Naive thymus-derived CD4-positive, alpha-beta T cell (primary cell): ENCODE measurements at regions not wholly inside any gene's neighbourhood (a gene's known extent, or its start where the extent isn't known, plus 50 kb on each side); places are given as distances from the start of the nearest gene placed in this dataset.

ENCODE experiments used
- ATAC-seq: fragments of 150-1000 bp; cut with Tn5 transposase; 2 replicates; pipeline ENCODE4 v1.10.0; 2021; ENCODE audit warnings: mild to moderate bottlenecking, moderate library complexity
- CTCF ChIA-PET: fragments of 350-600 bp; sonication (Branson Sonifier 250); formaldehyde crosslinking; loops from one replicate; lab custom pipeline; 2021; ENCODE audit warnings: antibody characterized with exemption; lab: Charles Lee
- POLR2A ChIA-PET: fragments of 350-600 bp; sonication (Branson Sonifier 250); formaldehyde crosslinking; loops from one replicate; lab custom pipeline; 2021; ENCODE audit warnings: antibody characterized with exemption, inconsistent platforms; lab: Charles Lee
- DNase-seq, 9 donors: peaks; one replicate each; pipeline versions ENCODE4 v3.0.0 to v3.0.0-alpha.2; 2020 to 2022; ENCODE audit warnings: mixed read lengths in 1 of 9
- H3K27ac ChIP-seq: one replicate; pipeline ENCODE4 v1.7.0; 2013; ENCODE audit warnings: mild to moderate bottlenecking, low read depth, low read length, moderate library complexity
- H3K27me3 ChIP-seq, 2 donors: one replicate each; pipeline ENCODE4 v1.7.0; 2013; ENCODE audit warnings: low read length in 2 of 2, mild to moderate bottlenecking in 2 of 2, moderate library complexity in 2 of 2; ENCODE audit not compliant: control insufficient read depth in 2 of 2, insufficient read depth in 2 of 2
- H3K36me3 ChIP-seq, 3 experiments: 1 replicate in 2 of 3; 2 replicates in 1 of 3; pipeline ENCODE4 v1.7.0; 2013; ENCODE audit warnings: low read length in 3 of 3, mild to moderate bottlenecking in 3 of 3, moderate library complexity in 1 of 3; ENCODE audit not compliant: insufficient read depth in 3 of 3, control insufficient read depth in 2 of 3
- H3K4me1 ChIP-seq, 2 donors: one replicate each; pipeline ENCODE4 v1.7.0; 2013; ENCODE audit warnings: low read length in 2 of 2, mild to moderate bottlenecking in 2 of 2, moderate library complexity in 1 of 2; ENCODE audit not compliant: control insufficient read depth in 2 of 2, insufficient read depth in 2 of 2
- H3K4me3 ChIP-seq: 2 replicates; pipeline ENCODE4 v1.7.0; 2013; ENCODE audit warnings: mild to moderate bottlenecking, low read length
- H3K9me3 ChIP-seq, 3 experiments: 1 replicate in 2 of 3; 2 replicates in 1 of 3; pipeline ENCODE4 v1.7.0; 2013; ENCODE audit warnings: low read length in 3 of 3; ENCODE audit not compliant: control insufficient read depth in 2 of 3
- H3K27ac Mint-ChIP-seq, 9 donors: one replicate each; pipeline ENCODE4 v1.8.0; 2020 to 2022; ENCODE audit warnings: mixed read lengths in 9 of 9, mild to moderate bottlenecking in 8 of 9, moderate library complexity in 5 of 9, inconsistent platforms in 2 of 9
- H3K27me3 Mint-ChIP-seq, 5 donors: one replicate each; pipeline ENCODE4 v1.8.0; 2021 to 2022; ENCODE audit warnings: mixed read lengths in 5 of 5, mild to moderate bottlenecking in 1 of 5
- H3K36me3 Mint-ChIP-seq, 5 donors: one replicate each; pipeline ENCODE4 v1.8.0; 2020 to 2022; ENCODE audit warnings: mixed read lengths in 5 of 5, mild to moderate bottlenecking in 3 of 5, inconsistent platforms in 1 of 5
- H3K4me1 Mint-ChIP-seq, 7 donors: one replicate each; pipeline ENCODE4 v1.8.0; 2020 to 2022; ENCODE audit warnings: mixed read lengths in 7 of 7, mild to moderate bottlenecking in 3 of 7, inconsistent platforms in 1 of 7
- H3K4me3 Mint-ChIP-seq, 10 donors: one replicate each; pipeline ENCODE4 v1.8.0; 2020 to 2022; ENCODE audit warnings: mild to moderate bottlenecking in 10 of 10, mixed read lengths in 10 of 10, moderate library complexity in 6 of 10, inconsistent platforms in 2 of 10
- H3K9me3 Mint-ChIP-seq, 11 donors: one replicate each; pipeline ENCODE4 v1.8.0; 2020 to 2022; ENCODE audit warnings: mixed read lengths in 11 of 11, mild to moderate bottlenecking in 4 of 11, inconsistent platforms in 1 of 11, moderate library complexity in 1 of 11
- intact Hi-C, 2 donors: fragments of 100-400 bp; cut with micrococcal nuclease; formaldehyde crosslinking; loops; one replicate each; pipeline ENCODE4 v1.15.1; 2023

DNA sequence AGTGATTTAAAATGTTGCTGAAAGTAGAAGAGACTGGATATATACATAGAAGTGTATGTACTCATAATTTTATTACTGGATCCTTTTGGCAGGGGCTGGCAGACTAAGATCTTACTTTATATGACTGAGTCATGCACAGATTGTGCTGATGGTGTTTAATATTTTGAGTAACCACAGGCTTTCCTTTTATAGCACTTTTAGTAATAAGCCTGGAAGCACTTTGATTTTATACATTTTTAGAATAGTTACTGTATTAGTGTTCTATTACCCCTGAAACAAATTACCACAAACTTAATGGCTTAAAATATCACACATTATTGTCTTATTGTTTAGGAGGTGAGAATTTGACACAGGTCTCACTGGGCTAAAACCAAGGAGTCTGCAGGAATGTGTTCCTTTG lies 113.4 kb upstream of the CDH8 start:
- ChIA-PET POLR2A (no interaction called here), CTCF (no interaction called here)
- Mint-ChIP-seq H3K27me3 (no peaks in the 10 kb centered on the region), H3K4me1 (no peaks in the 10 kb centered on the region), H3K36me3 (no peaks in the 10 kb centered on the region), H3K9me3 (peaks cover 3 to 28% (median 8%) of the 10 kb centered on the region in 11 donors), H3K27ac (no peak overlapping the region), H3K4me3 (no peak overlapping the region)
- Histone ChIP-seq H3K4me1 (no peaks in the 10 kb centered on the region), H3K36me3 (no peaks in the 10 kb centered on the region), H3K9me3 (peaks cover 0 to 6% (median 0%) of the 10 kb centered on the region in 3 experiments), H3K4me3 (no peak overlapping the region), H3K27me3 (no peaks in the 10 kb centered on the region), H3K27ac (no peak overlapping the region)
- intact Hi-C loops = no loop called here
- DNase-seq (no peak), ATAC-seq (no peak)

GRCh38 chr16:62137996-62138395 lies 101.8 kb upstream of the CDH8 start:
- Mint-ChIP-seq H3K9me3 (peaks cover 7 to 37% (median 15%) of the 10 kb centered on the region in 11 donors), H3K4me1 (no peaks in the 10 kb centered on the region), H3K4me3 (no peak overlapping the region), H3K27me3 (no peaks in the 10 kb centered on the region), H3K27ac (no peak overlapping the region), H3K36me3 (no peaks in the 10 kb centered on the region)
- no peak overlapping the region for H3K27ac ChIP-seq
- POLR2A ChIA-PET = no interaction called here
- H3K27me3 ChIP-seq = no peaks in the 10 kb centered on the region
- H3K9me3 ChIP-seq = peaks cover 0 to 10% (median 0%) of the 10 kb centered on the region in 3 experiments
- H3K4me1 ChIP-seq = no peaks in the 10 kb centered on the region
- H3K36me3 ChIP-seq = no peaks in the 10 kb centered on the region
- CTCF ChIA-PET = no interaction called here
- no peak overlapping the region for H3K4me3 ChIP-seq
- intact Hi-C loops = no loop called here
- ATAC-seq = no peak
- no peak for DNase-seq

DNA sequence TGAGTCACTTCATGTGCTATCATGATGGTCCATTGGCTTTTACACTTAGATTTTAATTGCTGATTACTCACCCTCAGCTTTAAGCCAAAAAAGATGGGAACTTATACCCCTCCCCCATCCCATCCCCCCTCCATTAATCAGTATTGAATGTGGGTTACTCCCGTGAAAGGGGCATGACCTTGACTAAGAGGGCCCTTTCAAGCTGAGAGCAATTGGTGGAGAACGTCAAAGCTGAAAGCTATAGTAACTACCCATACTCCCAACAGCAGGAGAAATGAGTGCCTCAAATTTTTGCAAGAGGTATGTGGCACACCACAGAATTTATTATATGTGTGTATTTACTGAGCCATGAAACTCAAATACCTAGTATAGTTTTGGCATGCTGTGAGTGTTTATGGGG lies 99.7 kb upstream of the CDH8 start:
- peaks cover 11 to 45% (median 19%) of the 10 kb centered on the region in 11 donors for H3K9me3 Mint-ChIP-seq
- H3K27ac Mint-ChIP-seq = no peak overlapping the region
- no peaks in the 10 kb centered on the region for H3K36me3 ChIP-seq
- ChIA-PET POLR2A (no interaction called here), CTCF (no interaction called here)
- ATAC-seq (no peak), DNase-seq (no peak)
- intact Hi-C loops = no loop called here
- no peak overlapping the region for H3K27ac ChIP-seq
- no peaks in the 10 kb centered on the region for H3K27me3 ChIP-seq
- H3K4me1 Mint-ChIP-seq = peaks cover 0 to 1% (median 0%) of the 10 kb centered on the region in 7 donors
- peaks cover 0 to 4% (median 0%) of the 10 kb centered on the region in 5 donors for H3K36me3 Mint-ChIP-seq
- H3K27me3 Mint-ChIP-seq = peaks cover 0 to 3% (median 0%) of the 10 kb centered on the region in 5 donors
- no peak overlapping the region for H3K4me3 ChIP-seq
- peaks cover 0 to 12% (median 0%) of the 10 kb centered on the region in 3 experiments for H3K9me3 ChIP-seq
- no peak overlapping the region for H3K4me3 Mint-ChIP-seq
- no peaks in the 10 kb centered on the region for H3K4me1 ChIP-seq

DNA sequence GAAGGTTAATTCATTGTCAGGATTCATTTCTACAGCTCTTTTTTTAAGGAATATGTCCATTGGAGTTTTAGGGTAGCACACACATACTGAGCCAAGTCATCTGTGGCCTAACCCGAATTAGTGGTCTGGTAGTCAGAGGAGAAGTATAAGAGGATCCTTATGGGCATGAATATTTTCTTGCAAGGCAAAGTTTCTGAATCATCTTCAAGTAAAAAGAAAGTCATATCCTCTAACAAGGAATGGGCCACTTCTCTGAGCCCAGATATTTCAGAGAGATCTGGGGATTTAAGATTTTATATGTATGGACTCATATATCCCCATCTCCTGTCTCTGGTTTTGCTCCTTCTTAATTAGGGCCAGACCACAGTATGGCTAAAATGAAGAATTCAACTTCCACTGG lies 99.2 kb upstream of the CDH8 start:
- no peaks in the 10 kb centered on the region for H3K36me3 ChIP-seq
- ChIA-PET POLR2A (no interaction called here), CTCF (no interaction called here)
- Mint-ChIP-seq H3K4me1 (peaks cover 0 to 1% (median 0%) of the 10 kb centered on the region in 7 donors), H3K36me3 (peaks cover 0 to 4% (median 0%) of the 10 kb centered on the region in 5 donors), H3K27ac (no peak overlapping the region), H3K9me3 (peaks cover 11 to 45% (median 18%) of the 10 kb centered on the region in 11 donors), H3K27me3 (peaks cover 0 to 3% (median 0%) of the 10 kb centered on the region in 5 donors), H3K4me3 (no peak overlapping the region)
- intact Hi-C loops = no loop called here
- DNase-seq (no peak), ATAC-seq (no peak)
- H3K9me3 ChIP-seq = peaks cover 0 to 12% (median 0%) of the 10 kb centered on the region in 3 experiments
- H3K4me1 ChIP-seq = no peaks in the 10 kb centered on the region
- H3K27me3 ChIP-seq = no peaks in the 10 kb centered on the region
- no peak overlapping the region for H3K27ac ChIP-seq
- no peak overlapping the region for H3K4me3 ChIP-seq

GRCh38 chr16:62130101-62130500 lies 93.9 kb upstream of the CDH8 start:
- Mint-ChIP-seq H3K27ac (no peak overlapping the region), H3K9me3 (peaks cover 6 to 35% (median 12%) of the 10 kb centered on the region in 11 donors), H3K4me1 (peaks cover 0 to 3% (median 0%) of the 10 kb centered on the region in 7 donors), H3K27me3 (peaks cover 0 to 3% (median 0%) of the 10 kb centered on the region in 5 donors), H3K36me3 (peaks cover 0 to 4% (median 0%) of the 10 kb centered on the region in 5 donors), H3K4me3 (no peak overlapping the region)
- Histone ChIP-seq H3K27me3 (no peaks in the 10 kb centered on the region), H3K9me3 (peaks cover 0 to 12% (median 0%) of the 10 kb centered on the region in 3 experiments), H3K36me3 (no peaks in the 10 kb centered on the region), H3K4me3 (no peak overlapping the region), H3K27ac (no peak overlapping the region), H3K4me1 (no peaks in the 10 kb centered on the region)
- POLR2A ChIA-PET = no interaction called here
- no peak for DNase-seq
- no peak for ATAC-seq
- CTCF ChIA-PET = no interaction called here
- intact Hi-C loops = no loop called here

GRCh38 chr16:62105244-62105643 lies 69.0 kb upstream of the CDH8 start:
- Mint-ChIP-seq H3K9me3 (peaks cover 0 to 34% (median 4%) of the 10 kb centered on the region in 11 donors), H3K4me1 (no peaks in the 10 kb centered on the region), H3K36me3 (peaks cover 0 to 4% (median 0%) of the 10 kb centered on the region in 5 donors), H3K27me3 (no peaks in the 10 kb centered on the region), H3K4me3 (no peak overlapping the region), H3K27ac (no peak overlapping the region)
- POLR2A ChIA-PET = no interaction called here
- no peaks in the 10 kb centered on the region for H3K9me3 ChIP-seq
- no peaks in the 10 kb centered on the region for H3K36me3 ChIP-seq
- no peak overlapping the region for H3K4me3 ChIP-seq
- no peak for DNase-seq
- no peak overlapping the region for H3K27ac ChIP-seq
- intact Hi-C loops = no loop called here
- ATAC-seq = no peak
- no peaks in the 10 kb centered on the region for H3K4me1 ChIP-seq
- CTCF ChIA-PET = no interaction called here
- H3K27me3 ChIP-seq = no peaks in the 10 kb centered on the region

GRCh38 chr16:62102588-62102987 lies 66.3 kb upstream of the CDH8 start:
- Mint-ChIP-seq H3K9me3 (peaks cover 0 to 33% (median 4%) of the 10 kb centered on the region in 11 donors), H3K36me3 (no peaks in the 10 kb centered on the region), H3K4me1 (no peaks in the 10 kb centered on the region), H3K27ac (no peak overlapping the region), H3K27me3 (no peaks in the 10 kb centered on the region), H3K4me3 (no peak overlapping the region)
- Histone ChIP-seq H3K36me3 (no peaks in the 10 kb centered on the region), H3K27me3 (no peaks in the 10 kb centered on the region), H3K4me3 (no peak overlapping the region), H3K9me3 (no peaks in the 10 kb centered on the region), H3K4me1 (no peaks in the 10 kb centered on the region), H3K27ac (no peak overlapping the region)
- no peak for DNase-seq
- no peak for ATAC-seq
- intact Hi-C loops = no loop called here
- CTCF ChIA-PET = no interaction called here
- POLR2A ChIA-PET = no interaction called here
